CD8-positive, alpha-beta memory T cell (primary cell): ENCODE measurements at regions not wholly inside any gene's neighbourhood (a gene's known extent, or its start where the extent isn't known, plus 50 kb on each side); places are given as distances from the start of the nearest gene placed in this dataset.
"Not testable (repeated sequence)": the region's sequence is repeated elsewhere in the genome, so short reads cannot be mapped to it uniquely, and the experiment has no call there.

Experiments
- CTCF ChIA-PET: fragments of 350-600 bp; sonication (Branson Sonifier 250); formaldehyde crosslinking; loops from one replicate; lab custom pipeline; 2021; ENCODE audit warnings: antibody characterized with exemption; lab: Charles Lee
- POLR2A ChIA-PET: fragments of 350-600 bp; sonication (Branson Sonifier 250); formaldehyde crosslinking; loops from one replicate; lab custom pipeline; 2021; ENCODE audit warnings: antibody characterized with exemption; lab: Charles Lee
- DNase-seq, 5 donors: peaks; one replicate each; pipeline versions ENCODE4 v3.0.0 to v3.0.0-alpha.2; 2020 to 2022; ENCODE audit warnings: mixed read lengths in 1 of 5
- H3K27ac ChIP-seq: one replicate; pipeline ENCODE4 v1.7.0; 2013; ENCODE audit warnings: low read depth, mild to moderate bottlenecking, low read length, moderate library complexity
- H3K27me3 ChIP-seq: 2 replicates; pipeline ENCODE4 v1.7.0; 2013; ENCODE audit warnings: low read length, mild to moderate bottlenecking; ENCODE audit not compliant: insufficient read depth, poor library complexity, severe bottlenecking
- H3K36me3 ChIP-seq: 2 replicates; pipeline ENCODE4 v1.7.0; 2013; ENCODE audit warnings: mild to moderate bottlenecking, low read length, moderate library complexity; ENCODE audit not compliant: insufficient read depth
- H3K4me1 ChIP-seq: 2 replicates; pipeline ENCODE4 v1.7.0; 2013; ENCODE audit warnings: mild to moderate bottlenecking, low read length, moderate library complexity; ENCODE audit not compliant: insufficient read depth
- H3K4me3 ChIP-seq: 2 replicates; pipeline ENCODE4 v1.7.0; 2013; ENCODE audit warnings: mild to moderate bottlenecking, low read length
- H3K9me3 ChIP-seq: 2 replicates; pipeline ENCODE4 v1.7.0; 2013; ENCODE audit warnings: mild to moderate bottlenecking, low read length
- H3K27ac Mint-ChIP-seq, 8 donors: one replicate each; pipeline ENCODE4 v1.8.0; 2020 to 2021; ENCODE audit warnings: mixed read lengths in 8 of 8, mild to moderate bottlenecking in 6 of 8, inconsistent platforms in 3 of 8, moderate library complexity in 3 of 8
- H3K27me3 Mint-ChIP-seq, 2 donors: one replicate each; pipeline ENCODE4 v1.8.0; 2020 to 2021; ENCODE audit warnings: mixed read lengths in 2 of 2, mild to moderate bottlenecking in 1 of 2, moderate library complexity in 1 of 2
- H3K36me3 Mint-ChIP-seq, 3 donors: one replicate each; pipeline ENCODE4 v1.8.0; 2020 to 2021; ENCODE audit warnings: mixed read lengths in 3 of 3, inconsistent platforms in 1 of 3, mild to moderate bottlenecking in 1 of 3
- H3K4me1 Mint-ChIP-seq, 3 donors: one replicate each; pipeline ENCODE4 v1.8.0; 2020 to 2021; ENCODE audit warnings: mixed read lengths in 3 of 3, inconsistent platforms in 1 of 3, mild to moderate bottlenecking in 1 of 3
- H3K4me3 Mint-ChIP-seq, 7 donors: one replicate each; pipeline ENCODE4 v1.8.0; 2020 to 2021; ENCODE audit warnings: mixed read lengths in 7 of 7, mild to moderate bottlenecking in 6 of 7, moderate library complexity in 4 of 7, inconsistent platforms in 2 of 7
- H3K9me3 Mint-ChIP-seq, 5 donors: one replicate each; pipeline ENCODE4 v1.8.0; 2020 to 2022; ENCODE audit warnings: mixed read lengths in 5 of 5, mild to moderate bottlenecking in 3 of 5, moderate library complexity in 2 of 5, inconsistent platforms in 1 of 5

DNA sequence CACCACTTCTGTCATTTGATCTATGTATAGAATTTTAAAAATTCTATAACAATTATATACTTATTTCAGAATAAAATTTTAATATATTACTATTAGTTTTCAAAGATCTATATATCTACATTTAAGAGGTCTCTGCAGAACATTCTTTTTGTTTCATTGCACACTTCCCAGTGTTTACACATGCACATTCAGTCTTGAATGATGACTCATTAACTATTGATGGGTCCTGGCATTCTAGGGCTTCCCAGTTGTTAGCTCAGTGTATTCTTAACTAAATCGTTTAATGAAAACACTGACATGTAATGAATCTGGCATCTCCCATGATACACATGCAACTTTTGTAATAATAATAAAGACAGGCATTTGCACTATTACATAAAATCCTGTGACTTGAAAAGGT lies 324.6 kb downstream of the KLF12 start:
- no peak overlapping the region for H3K27ac ChIP-seq
- no peaks in the 10 kb centered on the region for H3K27me3 Mint-ChIP-seq
- H3K36me3 ChIP-seq = peaks cover 6% of the 10 kb centered on the region
- CTCF ChIA-PET = no interaction called here
- H3K9me3 Mint-ChIP-seq = no peaks in the 10 kb centered on the region
- H3K4me1 Mint-ChIP-seq = peaks cover 17 to 51% (median 18%) of the 10 kb centered on the region in 3 donors
- H3K9me3 ChIP-seq = no peaks in the 10 kb centered on the region
- H3K36me3 Mint-ChIP-seq = peaks cover 2 to 60% (median 17%) of the 10 kb centered on the region in 3 donors
- POLR2A ChIA-PET = no interaction called here
- no peaks in the 10 kb centered on the region for H3K27me3 ChIP-seq
- no peaks in the 10 kb centered on the region for H3K4me1 ChIP-seq
- DNase-seq = no peak
- H3K27ac Mint-ChIP-seq = peak overlapping the region in 1 of 8 donors; percentile 23
- no peak overlapping the region for H3K4me3 ChIP-seq
- H3K4me3 Mint-ChIP-seq = no peak overlapping the region

GRCh38 chr13:73808318-73808717 lies 325.9 kb downstream of the KLF12 start:
- no peak overlapping the region for H3K4me3 Mint-ChIP-seq
- H3K9me3 Mint-ChIP-seq = no peaks in the 10 kb centered on the region
- H3K36me3 Mint-ChIP-seq = peaks cover 6 to 58% (median 18%) of the 10 kb centered on the region in 3 donors
- CTCF ChIA-PET = no interaction called here
- no peaks in the 10 kb centered on the region for H3K27me3 ChIP-seq
- peaks cover 19 to 52% (median 20%) of the 10 kb centered on the region in 3 donors for H3K4me1 Mint-ChIP-seq
- H3K36me3 ChIP-seq = peaks cover 6% of the 10 kb centered on the region
- no peak overlapping the region for H3K4me3 ChIP-seq
- DNase-seq = no peak
- H3K27ac ChIP-seq = no peak overlapping the region
- H3K27me3 Mint-ChIP-seq = no peaks in the 10 kb centered on the region
- H3K4me1 ChIP-seq = no peaks in the 10 kb centered on the region
- peak overlapping the region in 1 of 8 donors; percentile 84 for H3K27ac Mint-ChIP-seq
- H3K9me3 ChIP-seq = no peaks in the 10 kb centered on the region
- POLR2A ChIA-PET = no interaction called here

GRCh38 chr13:73805326-73805958 lies 328.8 kb downstream of the KLF12 start:
- H3K4me3 Mint-ChIP-seq = peak overlapping the region in 1 of 7 donors; percentile 61

DNA sequence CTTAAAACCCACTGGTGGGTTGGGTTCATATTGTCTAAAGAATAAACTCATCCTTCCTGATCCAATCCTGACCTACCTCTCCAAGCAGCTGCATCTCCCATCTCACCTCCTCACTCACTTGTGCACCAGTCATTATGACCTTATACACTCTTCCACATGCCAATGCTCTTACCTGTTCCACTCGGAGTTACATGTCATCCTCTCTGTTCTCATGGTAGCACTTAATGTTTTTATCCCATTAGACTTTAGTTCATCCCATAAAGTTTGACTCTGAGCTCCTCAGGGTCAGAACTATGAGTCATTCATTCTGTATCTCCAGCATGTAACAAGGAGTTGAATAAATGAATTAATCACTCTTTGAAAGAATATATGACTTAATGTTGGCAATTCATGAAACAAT lies 330.2 kb downstream of the KLF12 start:
- no peak for DNase-seq
- Histone ChIP-seq H3K27me3 (no peaks in the 10 kb centered on the region), H3K4me1 (no peaks in the 10 kb centered on the region), H3K4me3 (no peak overlapping the region), H3K9me3 (no peaks in the 10 kb centered on the region), H3K27ac (no peak overlapping the region), H3K36me3 (no peaks in the 10 kb centered on the region)
- H3K9me3 Mint-ChIP-seq = no peaks in the 10 kb centered on the region
- peak overlapping the region in 3 of 8 donors; percentile 26 to 61 (median 28) for H3K27ac Mint-ChIP-seq
- CTCF ChIA-PET = no interaction called here
- no peaks in the 10 kb centered on the region for H3K27me3 Mint-ChIP-seq
- H3K4me1 Mint-ChIP-seq = peaks cover 27 to 56% (median 28%) of the 10 kb centered on the region in 3 donors
- peaks cover 8 to 51% (median 12%) of the 10 kb centered on the region in 3 donors for H3K36me3 Mint-ChIP-seq
- H3K4me3 Mint-ChIP-seq = no peak overlapping the region
- POLR2A ChIA-PET = no interaction called here

More at GRCh38 chr13:73805326-73805958, 328.8 kb downstream of the KLF12 start:
- H3K27ac ChIP-seq, DNase-seq, H3K4me1 ChIP-seq, CTCF ChIA-PET, H3K27me3 Mint-ChIP-seq, POLR2A ChIA-PET, H3K27me3 ChIP-seq, H3K9me3 ChIP-seq, H3K36me3 ChIP-seq, H3K4me3 ChIP-seq, H3K9me3 Mint-ChIP-seq: not testable (repeated sequence)
- H3K27ac Mint-ChIP-seq = peak overlapping the region in 1 of 8 donors; percentile 38
- peaks cover 26 to 60% (median 27%) of the 10 kb centered on the region in 3 donors for H3K4me1 Mint-ChIP-seq
- peaks cover 6 to 54% (median 10%) of the 10 kb centered on the region in 3 donors for H3K36me3 Mint-ChIP-seq

DNA sequence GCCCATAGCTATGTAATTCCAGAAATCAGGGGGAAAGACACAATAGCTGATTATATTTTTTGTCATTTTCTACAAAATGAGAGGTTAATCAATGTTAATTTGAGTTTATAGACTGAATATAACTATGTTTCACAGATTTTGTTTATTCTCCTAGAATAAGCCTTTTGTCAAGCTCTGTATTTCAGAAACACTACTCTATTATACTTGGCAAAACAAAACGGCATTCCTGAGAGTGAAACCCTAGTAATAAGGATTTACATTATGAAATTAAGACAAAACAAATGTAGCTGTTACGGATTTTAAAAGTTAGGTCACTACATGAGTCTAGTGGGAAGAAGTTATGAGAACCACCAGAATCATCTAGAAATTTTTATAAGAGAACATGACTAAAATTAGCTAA lies 334.2 kb downstream of the KLF12 start:
- Histone ChIP-seq H3K4me3 (no peak overlapping the region), H3K27ac (no peak overlapping the region), H3K36me3 (no peaks in the 10 kb centered on the region), H3K4me1 (no peaks in the 10 kb centered on the region), H3K9me3 (no peaks in the 10 kb centered on the region), H3K27me3 (no peaks in the 10 kb centered on the region)
- peaks cover 45 to 70% (median 59%) of the 10 kb centered on the region in 3 donors for H3K4me1 Mint-ChIP-seq
- no peak overlapping the region for H3K27ac Mint-ChIP-seq
- no peak overlapping the region for H3K4me3 Mint-ChIP-seq
- ChIA-PET POLR2A (no interaction called here), CTCF (no interaction called here)
- no peaks in the 10 kb centered on the region for H3K9me3 Mint-ChIP-seq
- peaks cover 21 to 54% (median 31%) of the 10 kb centered on the region in 3 donors for H3K36me3 Mint-ChIP-seq
- no peaks in the 10 kb centered on the region for H3K27me3 Mint-ChIP-seq
- DNase-seq = no peak

DNA sequence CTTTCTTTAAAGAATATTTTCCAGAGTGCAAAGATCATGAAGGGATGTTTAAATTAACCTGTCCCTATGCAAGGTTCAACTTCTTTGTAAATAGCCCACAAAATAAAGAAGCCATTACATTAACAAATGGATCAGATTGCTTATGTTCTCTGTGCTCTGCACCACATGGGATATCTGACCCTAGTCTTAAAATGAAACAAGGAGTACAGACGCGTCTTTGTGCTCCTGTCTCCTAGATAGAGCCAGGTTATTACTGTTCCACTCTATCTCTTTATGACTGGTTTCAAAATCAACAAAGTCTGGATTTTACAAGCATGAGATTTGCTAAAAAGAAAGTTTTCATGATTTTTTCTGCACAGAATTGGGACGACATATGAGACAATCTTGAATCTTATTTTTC lies 339.4 kb downstream of the KLF12 start:
- peaks cover 43 to 72% (median 58%) of the 10 kb centered on the region in 3 donors for H3K4me1 Mint-ChIP-seq
- H3K9me3 Mint-ChIP-seq = no peaks in the 10 kb centered on the region
- no peaks in the 10 kb centered on the region for H3K27me3 Mint-ChIP-seq
- Histone ChIP-seq H3K9me3 (no peaks in the 10 kb centered on the region), H3K4me3 (no peak overlapping the region), H3K27ac (no peak overlapping the region), H3K36me3 (no peaks in the 10 kb centered on the region), H3K27me3 (no peaks in the 10 kb centered on the region), H3K4me1 (no peaks in the 10 kb centered on the region)
- peaks cover 15 to 47% (median 26%) of the 10 kb centered on the region in 3 donors for H3K36me3 Mint-ChIP-seq
- H3K4me3 Mint-ChIP-seq = no peak overlapping the region
- ChIA-PET CTCF (no interaction called here), POLR2A (interaction anchor here (0.8 kb wide), 1 partner anchor 332 kb away, joined by 3 read pairs; no protein-coding TSS in a partner anchor)
- no peak for DNase-seq
- peak overlapping the region in 1 of 8 donors; percentile 23 for H3K27ac Mint-ChIP-seq

GRCh38 chr13:73793361-73793760 lies 340.8 kb downstream of the KLF12 start:
- H3K27me3 ChIP-seq = no peaks in the 10 kb centered on the region
- CTCF ChIA-PET = no interaction called here
- DNase-seq = no peak
- H3K27me3 Mint-ChIP-seq = no peaks in the 10 kb centered on the region
- peaks cover 45 to 73% (median 58%) of the 10 kb centered on the region in 3 donors for H3K4me1 Mint-ChIP-seq
- H3K36me3 ChIP-seq = no peaks in the 10 kb centered on the region
- POLR2A ChIA-PET = no interaction called here
- peaks cover 7 to 44% (median 20%) of the 10 kb centered on the region in 3 donors for H3K36me3 Mint-ChIP-seq
- no peak overlapping the region for H3K27ac Mint-ChIP-seq
- no peaks in the 10 kb centered on the region for H3K9me3 Mint-ChIP-seq
- no peak overlapping the region for H3K4me3 Mint-ChIP-seq
- no peak overlapping the region for H3K4me3 ChIP-seq
- no peak overlapping the region for H3K27ac ChIP-seq
- H3K4me1 ChIP-seq = no peaks in the 10 kb centered on the region
- H3K9me3 ChIP-seq = no peaks in the 10 kb centered on the region

DNA sequence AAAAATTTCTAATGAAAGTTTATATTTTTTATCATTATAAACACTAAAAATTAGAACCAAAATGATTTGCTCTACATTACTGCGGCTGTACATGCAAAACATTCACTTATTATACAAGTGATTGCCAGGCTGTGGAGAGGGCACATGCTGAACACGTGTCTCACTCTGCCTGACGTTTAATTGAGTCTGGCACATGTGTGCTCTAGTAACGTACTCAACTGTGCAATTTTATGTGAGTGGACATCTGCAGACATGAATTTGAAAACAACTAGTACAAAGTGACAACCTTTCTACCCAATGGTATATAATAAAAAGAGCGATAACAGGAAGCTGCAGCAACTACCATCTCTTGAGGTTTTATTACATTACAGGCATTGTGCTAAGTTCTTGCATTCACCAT lies 341.4 kb downstream of the KLF12 start:
- no peak for DNase-seq
- ChIA-PET CTCF (no interaction called here), POLR2A (no interaction called here)
- Histone ChIP-seq H3K9me3 (no peaks in the 10 kb centered on the region), H3K36me3 (no peaks in the 10 kb centered on the region), H3K27ac (no peak overlapping the region), H3K4me3 (no peak overlapping the region), H3K27me3 (no peaks in the 10 kb centered on the region), H3K4me1 (no peaks in the 10 kb centered on the region)
- Mint-ChIP-seq H3K36me3 (peaks cover 1 to 38% (median 17%) of the 10 kb centered on the region in 3 donors), H3K27me3 (no peaks in the 10 kb centered on the region), H3K4me1 (peaks cover 41 to 67% (median 53%) of the 10 kb centered on the region in 3 donors), H3K9me3 (no peaks in the 10 kb centered on the region), H3K27ac (peak overlapping the region in 2 of 8 donors; percentile 45 to 57), H3K4me3 (no peak overlapping the region)
